ENCODE measurements at regions not wholly inside any gene's neighbourhood (a gene's known extent, or its start where the extent isn't known, plus 50 kb on each side); places are given as distances from the start of the nearest gene placed in this dataset.

GRCh38 chr7:81500631-81501030, 269.2 kb downstream of the HGF start:
- H3K9me3 ChIP-seq (ENCODE audit: control insufficient read depth, low read depth, low read length): no peaks in the 10 kb centered on the region
- FAIRE-seq: no peak
- H3K27me3 ChIP-seq (ENCODE audit: control insufficient read depth, extremely low read depth, insufficient read depth, low read length): no peaks in the 10 kb centered on the region
- H3K36me3 ChIP-seq (ENCODE audit: control insufficient read depth in 2 of 2, extremely low read depth in 1 of 2, insufficient read depth in 2 of 2, low read length in 2 of 2): no peaks in the 10 kb centered on the region
- no peak overlapping the region for H3K9ac ChIP-seq (ENCODE audit: control insufficient read depth, extremely low read depth, insufficient read depth, low read length)
- no peak for TF ChIP-seq EZH2 (IDR thresholded peaks at IDR 0.05; ENCODE audit: low read length)
- TF ChIP-seq, protein P1, sequence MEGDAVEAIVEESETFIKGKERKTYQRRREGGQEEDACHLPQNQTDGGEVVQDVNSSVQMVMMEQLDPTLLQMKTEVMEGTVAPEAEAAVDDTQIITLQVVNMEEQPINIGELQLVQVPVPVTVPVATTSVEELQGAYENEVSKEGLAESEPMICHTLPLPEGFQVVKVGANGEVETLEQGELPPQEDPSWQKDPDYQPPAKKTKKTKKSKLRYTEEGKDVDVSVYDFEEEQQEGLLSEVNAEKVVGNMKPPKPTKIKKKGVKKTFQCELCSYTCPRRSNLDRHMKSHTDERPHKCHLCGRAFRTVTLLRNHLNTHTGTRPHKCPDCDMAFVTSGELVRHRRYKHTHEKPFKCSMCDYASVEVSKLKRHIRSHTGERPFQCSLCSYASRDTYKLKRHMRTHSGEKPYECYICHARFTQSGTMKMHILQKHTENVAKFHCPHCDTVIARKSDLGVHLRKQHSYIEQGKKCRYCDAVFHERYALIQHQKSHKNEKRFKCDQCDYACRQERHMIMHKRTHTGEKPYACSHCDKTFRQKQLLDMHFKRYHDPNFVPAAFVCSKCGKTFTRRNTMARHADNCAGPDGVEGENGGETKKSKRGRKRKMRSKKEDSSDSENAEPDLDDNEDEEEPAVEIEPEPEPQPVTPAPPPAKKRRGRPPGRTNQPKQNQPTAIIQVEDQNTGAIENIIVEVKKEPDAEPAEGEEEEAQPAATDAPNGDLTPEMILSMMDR (optimal IDR thresholded peaks at IDR 0.05 in 1 of 3, IDR thresholded peaks at IDR 0.05 in 1 of 3, conservative IDR thresholded peaks at IDR 0.05 in 1 of 3; ENCODE audit: extremely low read depth in 1 of 3, insufficient read depth in 2 of 3, low read length in 3 of 3): no peak
- H2AFZ ChIP-seq (ENCODE audit: control insufficient read depth, low read length): peak overlapping the region; percentile 62
- no peaks in the 10 kb centered on the region for H3K9me1 ChIP-seq (ENCODE audit: control insufficient read depth, extremely low read depth, insufficient read depth, low read length)
- H3K4me2 ChIP-seq (ENCODE audit: control insufficient read depth, extremely low read depth, insufficient read depth, low read depth, low read length): no peak overlapping the region
- dilution Hi-C loops (cut with MboI; ENCODE audit: extremely low pct_ligation_motif_present, low sequenced_read_pairs): loop anchor here (25.0 kb wide), 2 partner anchors 237 to 512 kb away; no protein-coding TSS in a partner anchor
- H4K20me1 ChIP-seq (ENCODE audit: control insufficient read depth, extremely low read depth, insufficient read depth, low read length): no peaks in the 10 kb centered on the region
- H3K79me2 ChIP-seq (ENCODE audit: control insufficient read depth, insufficient read depth, low read length): no peaks in the 10 kb centered on the region
- no peak overlapping the region for H3K4me3 ChIP-seq (ENCODE audit: control insufficient read depth in 2 of 3, extremely low read depth in 1 of 3, insufficient read depth in 2 of 3, low read depth in 1 of 3, low read length in 3 of 3)
- H3K27ac ChIP-seq (ENCODE audit: control insufficient read depth, insufficient read depth, low read length): no peak overlapping the region
- no peak for DNase-seq (ENCODE audit: low read depth, low spot score)
- H3K4me1 ChIP-seq (ENCODE audit: control insufficient read depth, extremely low read depth, insufficient read depth, low read length): peaks cover 5% of the 10 kb centered on the region

DNA sequence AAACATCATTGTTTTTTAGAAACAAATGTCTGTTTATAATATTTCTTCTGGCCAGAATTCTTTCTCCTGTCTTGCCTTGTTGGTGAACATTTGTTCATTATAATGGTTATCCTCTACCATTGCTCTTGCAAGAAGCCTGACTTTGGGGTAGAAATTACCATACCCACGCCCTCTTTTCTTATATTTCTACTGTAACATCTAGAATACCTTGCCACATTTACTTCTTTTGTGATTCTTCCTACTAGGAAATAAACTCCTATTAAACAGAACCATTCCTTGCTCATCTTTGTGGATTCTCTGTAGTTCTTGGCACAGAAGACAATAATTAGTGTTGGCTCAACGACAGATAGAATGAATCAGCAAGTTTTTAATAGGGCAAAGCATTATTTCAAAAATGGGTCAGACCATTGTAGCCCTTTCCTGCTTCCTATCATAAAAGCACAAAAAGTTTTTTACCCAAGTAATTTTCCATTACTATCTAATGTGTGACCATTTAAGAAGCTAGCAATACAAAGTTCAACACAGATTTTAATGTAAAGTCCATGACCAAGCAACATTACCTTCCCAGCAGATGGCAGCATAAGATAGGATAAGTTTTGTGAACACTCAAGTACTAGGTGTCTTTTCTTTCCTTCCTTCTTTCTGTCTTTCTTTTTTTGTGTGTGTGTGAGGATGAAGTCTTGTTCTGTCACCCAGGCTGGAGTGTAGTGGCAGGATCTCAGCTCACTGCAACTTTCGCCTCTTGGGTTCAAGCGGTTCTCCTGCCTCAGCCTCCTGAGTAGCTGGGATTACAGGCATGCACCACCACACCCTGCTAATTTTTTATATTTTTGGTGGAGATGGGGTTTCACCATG, 270.4 kb downstream of the HGF start:
- no peaks in the 10 kb centered on the region for H3K9me3 ChIP-seq (ENCODE audit: control insufficient read depth, low read depth, low read length)
- H3K79me2 ChIP-seq (ENCODE audit: control insufficient read depth, insufficient read depth, low read length): no peaks in the 10 kb centered on the region
- no peak overlapping the region for H3K27ac ChIP-seq (ENCODE audit: control insufficient read depth, insufficient read depth, low read length)
- no peaks in the 10 kb centered on the region for H3K36me3 ChIP-seq (ENCODE audit: control insufficient read depth in 2 of 2, extremely low read depth in 1 of 2, insufficient read depth in 2 of 2, low read length in 2 of 2)
- H3K9me1 ChIP-seq (ENCODE audit: control insufficient read depth, extremely low read depth, insufficient read depth, low read length): no peaks in the 10 kb centered on the region
- H3K4me2 ChIP-seq (ENCODE audit: control insufficient read depth, extremely low read depth, insufficient read depth, low read depth, low read length): peak overlapping the region; percentile 46
- TF ChIP-seq, protein P1 (optimal IDR thresholded peaks at IDR 0.05 in 1 of 3, IDR thresholded peaks at IDR 0.05 in 1 of 3, conservative IDR thresholded peaks at IDR 0.05 in 1 of 3; ENCODE audit: extremely low read depth in 1 of 3, insufficient read depth in 2 of 3, low read length in 3 of 3): peak in 2 of 3 experiments; percentile 45 to 71
- no peak for TF ChIP-seq EZH2 (IDR thresholded peaks at IDR 0.05; ENCODE audit: low read length)
- H2AFZ ChIP-seq (ENCODE audit: control insufficient read depth, low read length): peak overlapping the region; percentile 60
- dilution Hi-C loops (cut with MboI; ENCODE audit: extremely low pct_ligation_motif_present, low sequenced_read_pairs): loop anchor here (25.0 kb wide), 2 partner anchors 238 to 513 kb away; no protein-coding TSS in a partner anchor
- no peaks in the 10 kb centered on the region for H4K20me1 ChIP-seq (ENCODE audit: control insufficient read depth, extremely low read depth, insufficient read depth, low read length)
- H3K27me3 ChIP-seq (ENCODE audit: control insufficient read depth, extremely low read depth, insufficient read depth, low read length): no peaks in the 10 kb centered on the region
- peak; percentile 90 for FAIRE-seq
- DNase-seq (ENCODE audit: low read depth, low spot score): no peak
- no peak overlapping the region for H3K4me3 ChIP-seq (ENCODE audit: control insufficient read depth in 2 of 3, extremely low read depth in 1 of 3, insufficient read depth in 2 of 3, low read depth in 1 of 3, low read length in 3 of 3)
- H3K4me1 ChIP-seq (ENCODE audit: control insufficient read depth, extremely low read depth, insufficient read depth, low read length): peaks cover 5% of the 10 kb centered on the region
- no peak overlapping the region for H3K9ac ChIP-seq (ENCODE audit: control insufficient read depth, extremely low read depth, insufficient read depth, low read length)
